CD4-positive, alpha-beta memory T cell (primary cell): ENCODE measurements at regions not wholly inside any gene's neighbourhood (a gene's known extent, or its start where the extent isn't known, plus 50 kb on each side); places are given as distances from the start of the nearest gene placed in this dataset.
"Not testable (repeated sequence)": the region's sequence is repeated elsewhere in the genome, so short reads cannot be mapped to it uniquely, and the experiment has no call there.

Experiments
- CTCF ChIA-PET: fragments of 350-600 bp; sonication (Branson Sonifier 250); formaldehyde crosslinking; loops from one replicate; lab custom pipeline; 2021; ENCODE audit warnings: inconsistent platforms; ENCODE audit not compliant: partially characterized antibody; lab: Charles Lee
- POLR2A ChIA-PET: fragments of 350-600 bp; sonication (Branson Sonifier 250); formaldehyde crosslinking; loops from one replicate; lab custom pipeline; 2021; ENCODE audit not compliant: partially characterized antibody; lab: Charles Lee
- DNase-seq, 5 donors: peaks; one replicate each; pipeline versions ENCODE4 v3.0.0 to v3.0.0-alpha.2; 2020 to 2022; ENCODE audit warnings: mixed read lengths in 1 of 5
- H3K27ac ChIP-seq: one replicate; pipeline ENCODE4 v1.7.0; 2013; ENCODE audit warnings: low read depth, low read length
- H3K27me3 ChIP-seq: 2 replicates; pipeline ENCODE4 v1.7.0; 2013; ENCODE audit warnings: mild to moderate bottlenecking, low read length, moderate library complexity; ENCODE audit not compliant: insufficient read depth
- H3K36me3 ChIP-seq: 2 replicates; pipeline ENCODE4 v1.7.0; 2013; ENCODE audit warnings: mild to moderate bottlenecking, low read length, moderate library complexity; ENCODE audit not compliant: insufficient read depth
- H3K4me1 ChIP-seq: 2 replicates; pipeline ENCODE4 v1.7.0; 2013; ENCODE audit warnings: mild to moderate bottlenecking, low read length, moderate library complexity; ENCODE audit not compliant: insufficient read depth
- H3K4me3 ChIP-seq, 2 donors: one replicate each; pipeline ENCODE4 v1.7.0; 2013; ENCODE audit warnings: low read length in 2 of 2, mild to moderate bottlenecking in 1 of 2
- H3K9me3 ChIP-seq, 2 donors: one replicate each; pipeline ENCODE4 v1.7.0; 2013; ENCODE audit warnings: low read length in 2 of 2, control low read depth in 1 of 2; ENCODE audit not compliant: control insufficient read depth in 1 of 2
- H3K27ac Mint-ChIP-seq, 7 donors: one replicate each; pipeline ENCODE4 v1.8.0; 2020 to 2021; ENCODE audit warnings: mixed read lengths in 7 of 7, mild to moderate bottlenecking in 6 of 7, inconsistent platforms in 3 of 7, moderate library complexity in 3 of 7
- H3K27me3 Mint-ChIP-seq, 2 donors: one replicate each; pipeline ENCODE4 v1.8.0; 2020 to 2021; ENCODE audit warnings: mixed read lengths in 2 of 2
- H3K36me3 Mint-ChIP-seq, 2 donors: one replicate each; pipeline ENCODE4 v1.8.0; 2020 to 2021; ENCODE audit warnings: mixed read lengths in 2 of 2, inconsistent platforms in 1 of 2, mild to moderate bottlenecking in 1 of 2
- H3K4me1 Mint-ChIP-seq, 4 donors: one replicate each; pipeline ENCODE4 v1.8.0; 2020 to 2021; ENCODE audit warnings: mixed read lengths in 4 of 4, mild to moderate bottlenecking in 1 of 4
- H3K4me3 Mint-ChIP-seq, 8 donors: one replicate each; pipeline ENCODE4 v1.8.0; 2020 to 2021; ENCODE audit warnings: mixed read lengths in 8 of 8, mild to moderate bottlenecking in 7 of 8, moderate library complexity in 6 of 8, inconsistent platforms in 3 of 8
- H3K9me3 Mint-ChIP-seq, 8 donors: one replicate each; pipeline ENCODE4 v1.8.0; 2020 to 2021; ENCODE audit warnings: mixed read lengths in 8 of 8, mild to moderate bottlenecking in 5 of 8, inconsistent platforms in 3 of 8, moderate library complexity in 1 of 8
- intact Hi-C: fragments of 100-400 bp; cut with micrococcal nuclease; formaldehyde crosslinking; loops from one replicate; pipeline ENCODE4 v1.15.1; 2023

DNA sequence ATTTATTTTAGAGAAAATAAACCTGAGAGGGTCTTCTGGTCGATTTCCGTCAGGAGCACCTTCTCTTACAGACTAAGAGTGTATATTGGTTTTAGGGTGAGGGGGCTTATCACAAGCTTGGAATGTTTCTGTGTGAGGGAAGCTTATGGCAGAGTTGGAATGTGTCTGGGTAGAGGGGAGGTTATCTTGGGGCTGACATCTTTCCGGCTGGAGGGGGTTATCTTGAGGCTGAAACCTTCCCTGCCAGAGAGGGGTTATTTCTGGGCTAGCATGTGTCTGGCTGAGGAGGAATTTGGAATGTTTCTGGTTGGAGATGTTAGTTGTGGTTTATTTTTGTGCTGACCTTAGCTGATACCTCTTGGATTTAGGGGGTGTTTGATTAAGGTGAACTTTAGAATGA, 1312.1 kb downstream of the ADGRL3 start:
- H3K4me3 Mint-ChIP-seq: no peak overlapping the region
- no peak overlapping the region for H3K4me3 ChIP-seq
- intact Hi-C loops: no loop called here
- H3K36me3 ChIP-seq: no peaks in the 10 kb centered on the region
- H3K9me3 Mint-ChIP-seq: peaks cover 0 to 17% (median 10%) of the 10 kb centered on the region in 8 donors
- no peak overlapping the region for H3K27ac Mint-ChIP-seq
- ChIA-PET CTCF (no interaction called here), POLR2A (no interaction called here)
- no peaks in the 10 kb centered on the region for H3K4me1 ChIP-seq
- H3K27ac ChIP-seq: no peak overlapping the region
- H3K4me1 Mint-ChIP-seq: no peaks in the 10 kb centered on the region
- H3K9me3 ChIP-seq: peaks cover 0 to 4% of the 10 kb centered on the region in 2 donors
- H3K27me3 Mint-ChIP-seq: no peaks in the 10 kb centered on the region
- DNase-seq: no peak
- H3K36me3 Mint-ChIP-seq: no peaks in the 10 kb centered on the region
- no peaks in the 10 kb centered on the region for H3K27me3 ChIP-seq

DNA sequence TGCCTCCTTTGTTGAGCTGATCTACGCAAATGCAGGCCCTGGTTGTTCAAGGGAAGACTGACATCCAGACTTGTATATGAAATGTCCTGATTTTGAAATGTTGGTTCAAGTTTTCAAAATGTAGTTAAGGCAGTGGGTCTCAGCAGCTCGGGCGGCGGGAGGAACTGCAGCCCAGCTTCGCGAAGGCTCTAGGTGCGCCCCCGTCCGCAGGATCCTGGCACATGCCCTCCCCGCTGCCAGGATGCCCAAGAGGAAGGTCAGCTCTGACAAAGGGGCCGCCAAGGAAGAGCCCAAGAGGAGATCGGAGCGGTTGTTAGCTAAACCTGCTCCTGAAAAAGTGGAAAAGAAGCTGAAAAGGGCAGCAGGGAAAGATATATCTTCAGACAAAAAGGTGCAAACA, 1310.1 kb downstream of the ADGRL3 start:
- Histone ChIP-seq H3K27ac (no peak overlapping the region), H3K9me3 (no peaks in the 10 kb centered on the region), H3K27me3 (no peaks in the 10 kb centered on the region), H3K4me3 (no peak overlapping the region), H3K4me1 (no peaks in the 10 kb centered on the region), H3K36me3 (no peaks in the 10 kb centered on the region)
- intact Hi-C loops: no loop called here
- Mint-ChIP-seq H3K4me1 (no peaks in the 10 kb centered on the region), H3K36me3 (no peaks in the 10 kb centered on the region), H3K4me3 (no peak overlapping the region), H3K27me3 (no peaks in the 10 kb centered on the region), H3K27ac (no peak overlapping the region), H3K9me3 (peaks cover 0 to 24% (median 13%) of the 10 kb centered on the region in 8 donors)
- ChIA-PET CTCF (no interaction called here), POLR2A (no interaction called here)
- DNase-seq: no peak

GRCh38 chr4:62500296-62500695, 1300.2 kb downstream of the ADGRL3 start:
- no peak overlapping the region for H3K27ac ChIP-seq
- Mint-ChIP-seq H3K36me3 (no peaks in the 10 kb centered on the region), H3K27me3 (no peaks in the 10 kb centered on the region), H3K27ac (no peak overlapping the region), H3K4me3 (no peak overlapping the region), H3K9me3 (peaks cover 1 to 15% (median 7%) of the 10 kb centered on the region in 8 donors), H3K4me1 (no peaks in the 10 kb centered on the region)
- H3K4me3 ChIP-seq: no peak overlapping the region
- no peak for DNase-seq
- H3K4me1 ChIP-seq: no peaks in the 10 kb centered on the region
- no peaks in the 10 kb centered on the region for H3K27me3 ChIP-seq
- ChIA-PET POLR2A (no interaction called here), CTCF (no interaction called here)
- no peaks in the 10 kb centered on the region for H3K36me3 ChIP-seq
- intact Hi-C loops: no loop called here
- no peaks in the 10 kb centered on the region for H3K9me3 ChIP-seq

- CTCF ChIA-PET: no interaction called here
Observed at GRCh38 chr4:62495032-62495431, 1294.9 kb downstream of the ADGRL3 start.

GRCh38 chr4:62491756-62492155, 1291.6 kb downstream of the ADGRL3 start:
- peaks cover 0 to 22% (median 12%) of the 10 kb centered on the region in 8 donors for H3K9me3 Mint-ChIP-seq
- DNase-seq, H3K36me3 Mint-ChIP-seq, intact Hi-C loops, CTCF ChIA-PET, POLR2A ChIA-PET, H3K27ac ChIP-seq, H3K27ac Mint-ChIP-seq, H3K4me3 Mint-ChIP-seq, H3K4me3 ChIP-seq, H3K4me1 Mint-ChIP-seq, H3K4me1 ChIP-seq, H3K27me3 ChIP-seq, H3K27me3 Mint-ChIP-seq, H3K9me3 ChIP-seq, H3K36me3 ChIP-seq: not testable (repeated sequence)

More at GRCh38 chr4:62495032-62495431, 1294.9 kb downstream of the ADGRL3 start:
- Mint-ChIP-seq H3K27me3 (no peaks in the 10 kb centered on the region), H3K27ac (no peak overlapping the region), H3K4me3 (no peak overlapping the region), H3K9me3 (peaks cover 2 to 22% (median 13%) of the 10 kb centered on the region in 8 donors), H3K36me3 (no peaks in the 10 kb centered on the region), H3K4me1 (no peaks in the 10 kb centered on the region)
- no peak for DNase-seq
- intact Hi-C loops: no loop called here
- no peaks in the 10 kb centered on the region for H3K27me3 ChIP-seq
- H3K4me3 ChIP-seq: no peak overlapping the region
- POLR2A ChIA-PET: no interaction called here
- H3K36me3 ChIP-seq: no peaks in the 10 kb centered on the region
- no peak overlapping the region for H3K27ac ChIP-seq
- no peaks in the 10 kb centered on the region for H3K4me1 ChIP-seq
- no peaks in the 10 kb centered on the region for H3K9me3 ChIP-seq

DNA sequence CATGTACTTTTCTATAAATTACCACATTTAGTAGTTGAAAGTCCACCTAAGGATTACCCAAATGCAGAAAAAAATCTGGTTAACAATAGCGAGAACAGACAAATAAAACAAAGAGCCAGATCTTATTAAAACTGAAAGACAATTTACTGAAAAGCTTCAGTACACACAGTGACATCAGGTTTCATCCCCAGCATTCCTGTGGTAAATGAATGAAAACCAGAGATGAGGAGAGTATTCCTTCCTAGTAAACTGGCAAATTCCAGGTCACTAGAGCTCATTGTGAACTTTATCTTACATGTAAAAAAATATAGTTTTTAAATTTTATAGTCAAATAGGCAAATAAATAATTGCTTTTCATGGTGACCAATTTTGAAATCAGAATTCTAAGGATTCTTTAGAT, 1290.5 kb downstream of the ADGRL3 start:
- ChIA-PET CTCF (no interaction called here), POLR2A (no interaction called here)
- no peaks in the 10 kb centered on the region for H3K4me1 ChIP-seq
- intact Hi-C loops: no loop called here
- H3K4me3 Mint-ChIP-seq: no peak overlapping the region
- no peak overlapping the region for H3K4me3 ChIP-seq
- peaks cover 0 to 19% (median 9%) of the 10 kb centered on the region in 8 donors for H3K9me3 Mint-ChIP-seq
- no peaks in the 10 kb centered on the region for H3K4me1 Mint-ChIP-seq
- H3K27me3 ChIP-seq: no peaks in the 10 kb centered on the region
- no peak overlapping the region for H3K27ac ChIP-seq
- no peak for DNase-seq
- H3K36me3 ChIP-seq: no peaks in the 10 kb centered on the region
- no peaks in the 10 kb centered on the region for H3K9me3 ChIP-seq
- no peak overlapping the region for H3K27ac Mint-ChIP-seq
- no peaks in the 10 kb centered on the region for H3K36me3 Mint-ChIP-seq
- no peaks in the 10 kb centered on the region for H3K27me3 Mint-ChIP-seq

DNA sequence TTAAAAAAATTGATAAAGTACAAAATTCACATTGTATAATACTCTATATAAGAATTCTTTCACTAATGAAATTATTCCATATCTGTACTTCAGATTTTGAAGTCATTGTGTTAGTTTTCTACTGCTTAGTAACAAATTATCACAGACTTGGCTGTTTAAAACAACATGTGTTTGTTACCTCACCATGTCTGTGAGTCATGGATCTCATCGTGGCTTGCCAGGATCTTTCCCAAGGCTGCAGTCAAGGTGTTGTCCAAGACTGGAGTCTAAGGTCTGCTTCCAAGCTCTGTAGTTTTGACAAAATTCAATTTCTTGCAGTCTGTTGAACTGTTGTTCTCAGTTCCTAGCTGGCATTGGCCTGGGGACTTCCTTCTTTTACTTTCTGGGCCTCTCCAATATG, 1286.9 kb downstream of the ADGRL3 start:
- DNase-seq: no peak
- Mint-ChIP-seq H3K9me3 (peaks cover 0 to 25% (median 10%) of the 10 kb centered on the region in 8 donors), H3K27me3 (no peaks in the 10 kb centered on the region), H3K27ac (no peak overlapping the region), H3K4me3 (no peak overlapping the region), H3K36me3 (no peaks in the 10 kb centered on the region), H3K4me1 (no peaks in the 10 kb centered on the region)
- Histone ChIP-seq H3K27me3 (no peaks in the 10 kb centered on the region), H3K36me3 (no peaks in the 10 kb centered on the region), H3K9me3 (no peaks in the 10 kb centered on the region), H3K4me3 (no peak overlapping the region), H3K4me1 (no peaks in the 10 kb centered on the region), H3K27ac (no peak overlapping the region)
- POLR2A ChIA-PET: no interaction called here
- CTCF ChIA-PET: no interaction called here
- intact Hi-C loops: no loop called here

GRCh38 chr4:62484357-62484756, 1284.2 kb downstream of the ADGRL3 start:
- Histone ChIP-seq H3K4me1 (no peaks in the 10 kb centered on the region), H3K4me3 (no peak overlapping the region), H3K27me3 (no peaks in the 10 kb centered on the region), H3K27ac (no peak overlapping the region), H3K9me3 (no peaks in the 10 kb centered on the region), H3K36me3 (no peaks in the 10 kb centered on the region)
- POLR2A ChIA-PET: no interaction called here
- peaks cover 4 to 25% (median 7%) of the 10 kb centered on the region in 8 donors for H3K9me3 Mint-ChIP-seq
- H3K27ac Mint-ChIP-seq: no peak overlapping the region
- no peak overlapping the region for H3K4me3 Mint-ChIP-seq
- intact Hi-C loops: no loop called here
- no peak for DNase-seq
- no peaks in the 10 kb centered on the region for H3K4me1 Mint-ChIP-seq
- H3K36me3 Mint-ChIP-seq: no peaks in the 10 kb centered on the region
- CTCF ChIA-PET: no interaction called here
- no peaks in the 10 kb centered on the region for H3K27me3 Mint-ChIP-seq
